HG03521 (cell line): ENCODE measurements at regions not wholly inside any gene's neighbourhood (a gene's known extent, or its start where the extent isn't known, plus 50 kb on each side); places are given as distances from the start of the nearest gene placed in this dataset.

Experiments
- ATAC-seq: cut with Tn5 transposase; IDR thresholded peaks from one replicate; pipeline ENCODE4 v1.9.1; 2021; ENCODE audit warnings: mild to moderate bottlenecking, moderate library complexity; ENCODE audit not compliant: unreplicated experiment

DNA sequence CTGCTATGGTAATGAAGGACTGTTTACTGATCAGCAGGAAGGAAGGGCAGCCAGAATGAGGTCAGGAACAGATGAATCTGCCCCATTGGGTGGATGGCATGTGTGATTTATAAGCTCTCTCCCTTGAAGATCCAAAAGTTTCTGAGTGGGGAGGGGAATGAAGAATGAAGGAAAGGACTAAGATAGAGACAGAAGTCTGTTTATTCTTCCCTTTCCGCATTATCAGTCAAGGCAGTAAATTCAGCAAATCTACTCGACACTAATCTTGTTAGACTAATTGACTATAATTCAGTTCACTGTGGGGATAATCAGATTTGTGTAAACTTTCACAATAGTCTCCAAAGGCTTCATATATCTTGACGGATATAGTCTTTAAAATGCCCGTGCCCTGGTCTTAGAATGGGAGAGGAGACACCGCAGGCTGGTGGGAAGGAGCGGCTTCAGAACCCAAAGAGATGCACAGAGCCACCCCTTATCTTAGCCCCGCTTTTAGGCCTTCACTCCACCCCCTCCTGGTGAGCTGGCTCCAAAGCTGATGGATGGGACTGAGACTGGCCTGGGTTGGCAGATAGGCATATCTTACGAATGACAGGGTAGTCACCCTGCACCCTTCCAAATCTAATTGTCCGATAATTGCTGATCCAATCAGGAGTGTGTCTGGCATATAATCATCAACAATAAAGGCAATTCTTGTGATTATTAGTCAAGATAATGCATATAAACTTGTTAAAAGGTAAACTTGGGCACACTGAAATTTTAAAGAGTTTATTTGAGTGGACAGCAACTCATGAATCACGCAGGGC is 76.0 kb upstream of the PPM1J start:
- ATAC-seq: no peak

DNA sequence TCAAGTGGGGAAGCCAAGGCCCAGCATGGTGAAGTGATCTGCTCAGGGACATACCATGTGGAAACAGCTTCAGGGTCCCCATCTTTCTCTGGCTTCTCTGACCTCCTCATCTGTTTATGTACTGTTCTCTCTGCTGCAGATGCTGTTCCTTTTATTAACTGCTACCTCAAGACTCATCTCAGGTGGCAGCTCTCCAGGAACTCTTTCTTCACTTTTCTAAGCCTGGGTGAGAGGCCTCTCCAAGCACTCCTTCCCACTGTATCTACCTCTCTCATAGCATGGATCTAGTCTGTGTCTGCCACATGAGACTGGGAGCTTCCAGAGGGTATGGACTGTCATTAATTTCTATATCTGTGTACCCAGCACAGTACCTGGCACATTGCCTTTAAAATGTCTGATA is 73.4 kb upstream of the PPM1J start:
- ATAC-seq: no peak

GRCh38 chr1:112788054-112788453 is 72.9 kb upstream of the PPM1J start:
- no peak for ATAC-seq

- no peak for ATAC-seq
Measured at GRCh38 chr1:112783059-112783458, 67.9 kb upstream of the PPM1J start.

DNA sequence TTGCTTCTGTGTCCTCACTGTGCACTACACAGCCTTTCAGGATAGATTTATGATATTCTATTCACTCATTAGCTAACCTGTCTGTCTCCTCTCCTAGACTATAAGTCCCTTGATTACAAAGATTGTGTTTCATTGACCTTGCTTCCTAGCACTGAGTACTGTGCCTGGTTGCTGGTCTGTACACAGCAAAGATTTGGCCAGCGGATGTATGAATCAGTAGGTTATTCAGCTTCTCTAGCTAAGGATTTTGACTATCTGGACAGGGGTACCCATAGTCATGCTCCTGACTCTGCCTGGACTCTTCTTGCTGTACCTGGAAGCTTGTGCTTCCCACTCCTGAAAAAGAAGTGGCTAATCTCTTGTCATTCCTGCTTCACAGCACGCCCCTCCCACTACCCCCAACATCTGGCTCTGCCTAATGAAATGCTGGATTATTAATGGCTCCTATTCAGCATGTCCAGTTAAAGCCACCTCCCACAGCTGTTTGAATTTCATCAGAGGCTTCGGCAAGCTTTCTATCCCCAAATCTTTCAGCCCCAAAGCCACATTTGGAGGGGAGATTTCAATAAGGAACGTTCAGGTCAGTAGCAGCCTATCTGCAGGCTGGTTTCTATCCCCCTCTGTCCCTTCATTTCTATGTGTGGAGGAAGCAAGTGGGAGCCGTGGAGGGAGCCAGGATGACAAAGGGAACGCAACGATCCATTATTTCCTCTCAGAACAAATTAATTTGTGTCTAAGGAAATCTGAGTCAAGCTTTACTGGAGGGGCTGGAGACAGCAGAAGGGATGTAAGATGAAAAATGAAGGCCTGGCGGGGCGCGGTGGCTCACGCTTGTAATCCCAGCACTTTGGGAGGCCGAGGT is 64.8 kb upstream of the PPM1J start:
- no peak for ATAC-seq

GRCh38 chr1:112778137-112778536 is 63.0 kb upstream of the PPM1J start:
- no peak for ATAC-seq

- no peak for ATAC-seq
Measured at GRCh38 chr1:112776688-112777087, 61.6 kb upstream of the PPM1J start.

DNA sequence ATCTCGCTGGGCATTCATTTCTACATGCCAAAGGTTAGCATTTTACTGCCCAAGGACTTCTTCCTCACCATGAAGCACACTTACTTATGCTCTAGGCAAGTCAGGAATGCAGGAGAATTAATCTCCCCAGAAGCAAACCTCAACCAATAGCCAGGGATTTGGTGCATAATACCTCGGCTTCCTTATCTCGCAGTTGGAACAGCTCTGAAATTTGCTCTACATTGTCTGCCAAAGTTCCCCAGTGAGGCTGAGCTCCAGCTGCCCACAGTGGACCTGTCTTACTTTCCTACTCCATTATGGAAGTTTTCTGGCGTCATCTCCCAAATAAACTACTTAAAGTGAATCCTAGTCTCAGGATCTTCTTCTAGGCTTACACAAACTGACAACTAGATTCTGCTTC is 57.6 kb upstream of the PPM1J start:
- no peak for ATAC-seq

DNA sequence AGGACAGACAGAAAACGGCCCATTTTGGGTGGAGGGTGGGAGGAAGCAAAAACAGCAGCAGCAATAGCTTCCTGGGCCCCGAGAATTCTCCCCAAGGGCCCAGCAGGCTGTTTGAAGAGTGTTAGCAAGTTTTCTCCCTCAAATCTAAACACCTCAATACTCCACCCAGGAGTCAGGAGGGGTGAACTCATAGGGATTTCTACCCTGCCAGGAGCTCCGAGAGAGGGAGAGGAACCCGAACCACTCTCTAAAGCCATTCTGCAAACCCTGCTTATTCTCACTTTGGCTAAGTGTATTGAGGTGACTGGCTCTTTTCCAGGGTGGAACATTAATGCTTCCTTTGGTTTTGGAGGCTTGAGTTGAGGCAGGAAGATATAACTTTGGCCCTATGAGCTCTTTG is 55.6 kb upstream of the PPM1J start:
- no peak for ATAC-seq

GRCh38 chr1:112769611-112770010 is 54.5 kb upstream of the PPM1J start:
- no peak for ATAC-seq

DNA sequence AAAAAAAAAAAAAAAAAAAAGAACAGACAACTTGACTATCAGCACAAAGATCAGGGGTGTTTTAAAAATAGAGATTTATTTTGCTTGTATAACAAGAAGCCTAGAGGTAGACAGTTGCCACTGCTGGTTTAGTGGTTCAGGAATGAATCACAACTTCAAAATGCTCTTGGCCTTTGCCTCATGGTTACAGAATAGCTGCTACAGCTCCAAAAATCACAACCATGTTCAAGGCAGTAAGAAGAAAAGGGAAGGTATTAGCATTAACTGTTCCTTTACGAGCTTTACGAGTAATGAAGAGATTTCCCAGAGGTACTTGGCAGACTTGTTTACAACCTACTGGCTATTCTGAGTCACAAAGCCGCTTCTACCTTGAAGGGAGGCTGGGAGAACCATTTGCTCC is 52.5 kb upstream of the PPM1J start:
- no peak for ATAC-seq
